ENCODE measurements at regions not wholly inside any gene's neighbourhood (a gene's known extent, or its start where the extent isn't known, plus 50 kb on each side); places are given as distances from the start of the nearest gene placed in this dataset.
"Not testable (repeated sequence)": the region's sequence is repeated elsewhere in the genome, so short reads cannot be mapped to it uniquely, and the experiment has no call there.

DNA sequence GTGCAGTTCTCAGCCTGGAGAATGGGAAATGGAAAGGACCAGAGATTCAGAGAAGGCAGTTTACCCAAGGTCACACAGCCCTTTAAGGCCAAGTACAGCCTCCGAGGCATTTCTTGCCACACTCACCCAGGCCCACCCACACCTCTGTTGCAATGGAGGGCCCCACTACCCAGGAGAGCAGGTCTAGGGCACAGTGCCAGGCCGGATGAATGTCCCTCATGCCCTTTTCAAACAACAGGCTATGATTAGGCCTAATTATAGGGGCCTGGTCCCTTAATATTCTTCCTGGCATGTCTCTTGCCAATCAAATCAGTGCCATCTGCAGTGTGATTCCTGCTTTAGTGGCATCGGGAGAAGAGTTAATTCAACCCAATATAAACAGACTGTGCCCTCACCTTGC is 195.3 kb downstream of the KLRB1 start:
- not testable (repeated sequence) for H3K4me1 Mint-ChIP-seq (ENCODE audit: low read depth); H3K27me3 Mint-ChIP-seq (ENCODE audit: low read depth); H3K4me3 Mint-ChIP-seq; H3K36me3 Mint-ChIP-seq (ENCODE audit: low read depth); H3K27ac Mint-ChIP-seq; DNase-seq (ENCODE audit: low spot score); H3K9me3 Mint-ChIP-seq

DNA sequence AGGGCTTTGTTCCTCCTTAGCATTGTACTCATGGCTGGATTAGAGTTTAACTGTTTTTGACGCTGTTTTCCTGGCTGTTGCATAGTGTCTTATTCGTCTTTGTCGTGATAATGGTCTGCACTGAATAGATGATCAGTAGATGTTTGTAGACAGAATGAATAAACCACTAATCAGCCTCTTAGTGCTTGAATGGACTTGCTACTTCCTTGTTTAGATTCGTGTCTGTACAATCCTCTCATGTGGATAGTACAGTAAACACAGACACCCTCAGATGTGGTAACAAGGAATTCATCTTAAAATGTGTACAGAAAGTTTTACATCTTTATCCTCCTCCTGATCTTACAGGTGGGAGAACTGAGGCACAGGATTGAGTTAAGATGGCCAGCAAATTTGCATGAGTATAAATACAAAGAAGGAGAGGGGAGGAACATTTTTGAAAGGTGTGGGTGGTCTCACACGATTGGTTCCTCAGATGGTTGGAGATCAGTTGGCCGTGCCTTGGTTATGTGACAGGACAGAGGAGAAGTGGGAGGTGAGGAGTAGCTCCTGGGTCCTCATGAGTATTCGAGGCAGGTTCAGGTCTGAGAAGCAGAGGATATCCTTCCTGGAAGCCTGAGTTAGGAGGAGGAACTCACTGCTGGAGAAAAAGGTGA is 196.0 kb downstream of the KLRB1 start:
- not testable (repeated sequence) for H3K36me3 Mint-ChIP-seq (ENCODE audit: low read depth); DNase-seq (ENCODE audit: low spot score); H3K27me3 Mint-ChIP-seq (ENCODE audit: low read depth); H3K27ac Mint-ChIP-seq; H3K4me3 Mint-ChIP-seq; H3K9me3 Mint-ChIP-seq; H3K4me1 Mint-ChIP-seq (ENCODE audit: low read depth)

DNA sequence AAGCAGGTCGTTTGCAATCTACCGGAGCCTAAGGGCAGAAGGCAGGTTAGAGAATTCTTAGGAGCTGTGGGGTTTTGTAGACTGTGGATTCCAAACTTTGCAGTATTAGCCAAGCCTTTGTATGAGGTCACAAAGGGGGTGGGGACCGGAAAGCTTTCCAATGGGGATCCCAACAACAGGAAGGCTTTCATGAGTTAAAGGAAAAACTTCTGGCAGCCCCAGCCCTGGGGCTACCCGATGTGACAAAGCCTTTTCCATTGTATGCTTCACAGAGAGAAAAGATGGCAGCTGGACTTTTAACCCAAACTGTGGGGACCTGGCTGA is 199.2 kb upstream of the PZP start:
- H3K4me1 Mint-ChIP-seq (ENCODE audit: low read depth); H3K27me3 Mint-ChIP-seq (ENCODE audit: low read depth); H3K36me3 Mint-ChIP-seq (ENCODE audit: low read depth); H3K27ac Mint-ChIP-seq; DNase-seq (ENCODE audit: low spot score); H3K9me3 Mint-ChIP-seq; H3K4me3 Mint-ChIP-seq: not testable (repeated sequence)

DNA sequence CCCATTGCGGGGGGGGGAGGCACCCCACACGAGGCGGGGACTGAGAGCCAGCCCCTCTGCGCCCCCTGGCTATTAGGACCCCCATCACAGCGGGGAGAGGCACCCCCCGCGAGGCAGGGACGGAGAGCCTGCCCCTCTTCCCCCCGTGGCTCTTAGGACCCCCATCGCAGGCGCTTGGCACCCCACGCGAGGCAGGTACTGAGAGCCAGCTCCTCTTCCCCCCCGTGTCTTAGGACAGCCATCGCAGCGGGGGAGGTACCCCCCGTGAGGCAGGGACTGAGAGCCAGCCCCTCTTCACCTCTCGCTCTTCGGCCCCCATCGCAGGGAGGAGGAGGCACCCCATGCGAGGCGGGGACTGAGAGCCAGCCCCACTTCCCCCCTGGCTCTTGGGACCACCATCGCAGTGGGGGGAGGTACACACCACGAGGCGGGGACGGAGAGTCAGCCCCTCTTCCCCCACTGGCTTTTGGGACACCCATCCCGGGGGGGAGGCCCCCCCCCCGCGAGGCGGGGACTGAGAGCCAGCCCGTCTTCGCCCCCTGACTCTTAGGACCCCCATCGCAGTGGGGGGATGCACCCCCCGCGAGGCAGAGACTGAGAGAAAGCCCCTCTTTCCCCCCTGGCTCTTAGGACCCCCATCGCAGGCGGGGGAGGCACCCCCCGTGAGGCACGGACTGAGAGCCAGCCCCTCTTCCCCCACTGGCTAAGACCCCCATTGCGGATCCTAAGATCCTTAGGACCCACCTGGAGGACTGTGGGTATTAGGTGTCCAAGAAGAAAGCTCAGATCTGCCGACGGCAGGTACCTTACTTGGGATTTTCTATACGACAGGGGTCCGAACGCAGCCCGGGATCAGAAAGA is 198.6 kb upstream of the PZP start:
- H3K36me3 Mint-ChIP-seq (ENCODE audit: low read depth): peaks cover 6% of the 10 kb centered on the region
- no peaks in the 10 kb centered on the region for H3K4me1 Mint-ChIP-seq (ENCODE audit: low read depth)
- H3K27me3 Mint-ChIP-seq (ENCODE audit: low read depth): no peaks in the 10 kb centered on the region
- no peak overlapping the region for H3K27ac Mint-ChIP-seq
- no peaks in the 10 kb centered on the region for H3K9me3 Mint-ChIP-seq
- H3K4me3 Mint-ChIP-seq: no peak overlapping the region
- DNase-seq (ENCODE audit: low spot score): no peak

DNA sequence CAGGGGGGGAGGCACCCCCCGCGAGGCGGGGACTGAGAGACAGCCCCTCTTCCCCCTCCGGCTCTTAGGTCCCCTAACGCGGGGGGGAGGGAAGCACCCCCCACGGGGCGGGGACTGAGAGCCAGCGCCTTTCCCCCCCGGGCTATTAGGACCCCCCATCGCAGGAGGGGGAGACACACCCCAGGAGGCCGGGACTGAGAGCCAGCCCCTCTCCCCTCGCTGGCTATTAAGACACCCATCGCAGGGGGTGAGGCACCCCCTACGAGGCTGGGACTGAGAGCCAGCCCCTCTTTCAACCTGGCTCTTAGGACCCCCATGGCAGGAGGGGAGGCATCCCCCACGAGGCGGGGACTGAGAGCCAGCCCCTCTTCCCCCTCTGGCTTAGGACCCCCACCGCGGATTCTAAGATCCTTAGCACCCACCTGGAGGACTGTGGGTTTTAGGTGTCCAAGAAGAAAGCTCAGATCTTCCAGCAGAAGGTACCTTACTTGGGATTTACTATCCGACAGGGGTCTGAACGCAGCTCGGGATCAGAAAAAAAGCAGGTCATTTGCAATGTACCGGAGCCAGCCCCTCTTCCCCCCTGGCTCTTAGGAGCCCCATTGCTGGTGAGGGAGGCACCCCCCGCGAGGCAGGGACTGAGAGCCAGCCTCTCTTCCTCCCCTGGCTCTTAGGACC is 197.8 kb upstream of the PZP start:
- Mint-ChIP-seq H3K4me1 (ENCODE audit: low read depth) (no peaks in the 10 kb centered on the region), H3K27me3 (ENCODE audit: low read depth) (no peaks in the 10 kb centered on the region), H3K36me3 (ENCODE audit: low read depth) (peaks cover 3% of the 10 kb centered on the region), H3K27ac (no peak overlapping the region), H3K9me3 (no peaks in the 10 kb centered on the region), H3K4me3 (no peak overlapping the region)
- DNase-seq (ENCODE audit: low spot score): no peak

DNA sequence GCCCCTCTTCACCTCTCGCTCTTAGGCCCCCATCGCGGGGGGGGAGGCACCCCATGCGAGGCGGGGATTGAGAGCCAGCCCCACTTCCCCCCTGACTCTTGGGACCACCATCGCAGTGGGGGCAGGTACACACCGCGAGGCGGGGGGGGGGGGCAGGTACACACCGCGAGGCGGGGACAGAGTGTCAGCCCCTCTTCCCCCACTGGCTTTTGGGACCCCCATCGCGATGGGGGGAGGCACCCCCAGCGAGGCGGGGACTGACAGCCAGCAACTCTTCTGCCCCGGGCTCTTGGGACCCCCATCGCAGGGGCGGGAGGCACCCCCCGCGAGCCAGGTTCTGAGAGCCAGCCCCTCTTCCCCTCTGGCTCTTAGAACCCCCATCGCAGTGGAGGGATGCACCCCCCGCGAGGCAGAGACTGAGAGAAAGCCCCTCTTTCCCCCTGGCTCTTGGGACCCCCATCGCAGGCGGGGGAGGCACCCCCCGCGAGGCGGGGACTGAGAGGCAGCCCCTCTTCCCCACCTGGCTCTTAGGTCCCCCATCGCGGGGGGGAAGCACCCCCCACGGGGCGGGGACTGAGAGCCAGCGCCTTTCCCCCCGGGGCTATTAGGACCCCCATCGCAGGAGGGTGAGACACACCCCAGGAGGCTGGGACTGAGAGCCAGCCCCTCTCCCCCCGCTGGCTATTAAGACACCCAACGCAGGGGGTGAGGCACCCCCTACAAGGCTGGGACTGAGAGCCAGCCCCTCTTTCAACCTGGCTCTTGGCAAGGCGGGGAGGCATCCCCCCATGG is 196.5 kb upstream of the PZP start:
- no peak overlapping the region for H3K4me3 Mint-ChIP-seq
- no peaks in the 10 kb centered on the region for H3K27me3 Mint-ChIP-seq (ENCODE audit: low read depth)
- no peak overlapping the region for H3K27ac Mint-ChIP-seq
- no peaks in the 10 kb centered on the region for H3K9me3 Mint-ChIP-seq
- H3K36me3 Mint-ChIP-seq (ENCODE audit: low read depth): peaks cover 5% of the 10 kb centered on the region
- no peaks in the 10 kb centered on the region for H3K4me1 Mint-ChIP-seq (ENCODE audit: low read depth)
- DNase-seq (ENCODE audit: low spot score): no peak

DNA sequence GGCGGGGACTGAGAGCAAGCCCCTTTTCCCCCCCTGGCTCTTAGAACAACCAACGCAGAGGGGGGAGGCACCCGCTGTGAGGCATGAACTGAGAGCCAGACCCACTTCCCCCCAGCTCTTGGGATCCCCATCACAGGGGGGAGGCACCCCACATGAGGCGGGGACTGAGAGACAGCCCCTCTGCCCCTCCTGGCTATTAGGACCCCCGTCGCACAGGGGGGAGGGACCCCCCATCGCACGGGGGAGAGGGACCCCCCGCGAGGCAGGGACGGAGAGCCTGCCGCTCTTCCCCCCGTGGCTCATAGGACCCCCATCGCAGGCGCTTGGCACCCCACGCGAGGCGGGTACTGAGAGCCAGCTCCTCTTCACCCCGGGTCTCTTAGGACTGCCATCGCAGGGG is 195.8 kb upstream of the PZP start:
- no peak overlapping the region for H3K4me3 Mint-ChIP-seq
- no peaks in the 10 kb centered on the region for H3K9me3 Mint-ChIP-seq
- H3K27me3 Mint-ChIP-seq (ENCODE audit: low read depth): no peaks in the 10 kb centered on the region
- peaks cover 5% of the 10 kb centered on the region for H3K36me3 Mint-ChIP-seq (ENCODE audit: low read depth)
- no peaks in the 10 kb centered on the region for H3K4me1 Mint-ChIP-seq (ENCODE audit: low read depth)
- no peak overlapping the region for H3K27ac Mint-ChIP-seq
- DNase-seq (ENCODE audit: low spot score): no peak

DNA sequence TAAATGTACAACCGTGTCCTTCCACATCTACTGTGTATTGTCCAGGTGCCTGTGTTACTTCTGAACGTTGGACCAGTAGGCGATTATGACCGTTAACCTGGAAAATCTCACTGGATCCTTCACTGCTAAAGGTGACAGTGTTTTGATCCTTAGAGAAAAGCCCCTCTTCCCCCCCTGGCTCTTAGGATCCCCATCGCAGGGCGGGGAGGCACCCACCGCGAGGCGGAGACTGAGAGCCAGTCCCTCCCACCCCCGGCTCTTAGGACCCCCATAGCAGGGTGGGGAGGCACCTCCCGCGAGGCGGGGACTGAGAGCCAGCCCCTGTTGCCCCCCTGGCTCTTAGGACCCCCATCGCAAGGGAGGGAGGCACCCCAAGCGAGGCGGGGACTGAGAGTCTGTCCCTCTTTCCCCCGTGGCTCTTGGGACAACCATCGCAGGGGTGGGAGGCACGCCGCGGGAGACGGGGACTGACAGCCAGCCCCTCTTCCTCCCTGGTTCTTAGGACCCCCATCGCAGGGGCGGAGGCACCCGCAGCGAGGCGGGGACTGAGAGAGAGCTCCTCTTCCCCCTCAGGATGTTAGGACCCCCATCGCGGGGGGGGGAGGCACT is 194.3 kb upstream of the PZP start:
- H3K4me1 Mint-ChIP-seq (ENCODE audit: low read depth); H3K4me3 Mint-ChIP-seq; DNase-seq (ENCODE audit: low spot score): not testable (repeated sequence)

DNA sequence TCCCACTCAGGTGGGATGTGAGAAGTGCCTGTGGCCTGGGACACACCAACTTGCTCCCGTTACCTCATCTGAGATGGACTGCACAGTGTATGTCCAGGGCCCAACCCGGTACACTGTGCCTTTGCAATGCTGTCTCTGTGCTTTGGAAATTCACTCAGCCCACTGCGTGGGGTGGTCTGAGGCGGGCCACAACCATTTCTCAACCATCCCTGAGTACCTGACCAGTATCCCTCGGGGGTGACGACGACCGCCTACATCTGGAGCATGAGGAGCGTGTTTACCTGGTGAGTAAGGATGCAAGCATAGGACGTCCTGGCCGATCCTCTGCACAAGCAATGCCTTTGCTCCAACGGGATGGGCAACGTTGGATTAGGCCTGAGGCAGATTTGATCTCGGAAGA is 188.2 kb upstream of the PZP start:
- not testable (repeated sequence) for H3K4me3 Mint-ChIP-seq; H3K27ac Mint-ChIP-seq; H3K9me3 Mint-ChIP-seq; H3K36me3 Mint-ChIP-seq (ENCODE audit: low read depth); DNase-seq (ENCODE audit: low spot score); H3K4me1 Mint-ChIP-seq (ENCODE audit: low read depth)
- H3K27me3 Mint-ChIP-seq (ENCODE audit: low read depth): peaks cover 15% of the 10 kb centered on the region

More for the DNA sequence above, 194.3 kb upstream of the PZP start:
- H3K36me3 Mint-ChIP-seq (ENCODE audit: low read depth); H3K9me3 Mint-ChIP-seq; H3K27ac Mint-ChIP-seq; H3K27me3 Mint-ChIP-seq (ENCODE audit: low read depth): not testable (repeated sequence)

DNA sequence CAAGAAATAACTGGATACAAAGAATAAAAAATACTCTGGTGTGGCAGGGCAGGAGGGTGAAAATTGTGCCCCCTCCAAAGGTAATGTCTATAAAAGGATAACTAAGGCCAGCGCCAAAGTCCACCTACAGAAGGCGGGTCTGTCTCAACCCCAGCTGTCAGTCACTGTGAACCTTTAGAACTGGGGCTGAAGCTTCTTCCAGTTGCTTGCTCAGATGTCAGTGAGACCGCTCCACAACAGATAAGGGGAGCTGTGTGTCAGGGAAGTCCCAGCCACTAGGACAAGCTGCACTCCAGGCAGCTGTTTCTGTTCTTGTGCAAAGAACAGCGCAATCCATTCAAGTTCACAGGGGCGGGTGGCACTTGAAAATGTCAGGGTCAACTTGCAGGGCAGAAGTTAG is 187.0 kb upstream of the PZP start:
- H3K4me1 Mint-ChIP-seq (ENCODE audit: low read depth); H3K4me3 Mint-ChIP-seq; H3K27ac Mint-ChIP-seq; H3K9me3 Mint-ChIP-seq; H3K36me3 Mint-ChIP-seq (ENCODE audit: low read depth); DNase-seq (ENCODE audit: low spot score): not testable (repeated sequence)
- H3K27me3 Mint-ChIP-seq (ENCODE audit: low read depth): peaks cover 17% of the 10 kb centered on the region

DNA sequence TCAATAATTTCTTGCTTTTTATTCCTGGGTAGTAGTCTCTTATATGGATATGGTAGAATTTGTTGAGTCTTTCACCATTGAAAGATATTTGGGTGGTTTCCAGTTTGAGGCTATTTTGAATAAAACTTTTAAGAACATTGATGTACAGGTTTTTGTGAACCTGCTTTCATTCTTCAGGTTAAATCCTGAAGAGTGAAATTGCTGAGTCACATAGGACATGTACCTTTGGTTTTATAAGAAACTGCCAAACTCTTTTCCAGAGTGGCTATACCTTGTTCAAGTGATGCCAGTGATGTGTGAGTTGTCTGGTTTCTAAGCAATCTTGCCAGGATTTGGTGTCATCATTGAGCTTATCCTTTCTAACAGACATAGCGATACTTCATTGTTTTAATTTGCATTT is 184.6 kb upstream of the PZP start:
- H3K4me1 Mint-ChIP-seq (ENCODE audit: low read depth): peaks cover 1% of the 10 kb centered on the region
- peaks cover 17% of the 10 kb centered on the region for H3K27me3 Mint-ChIP-seq (ENCODE audit: low read depth)
- DNase-seq (ENCODE audit: low spot score): no peak
- no peak overlapping the region for H3K27ac Mint-ChIP-seq
- H3K9me3 Mint-ChIP-seq: no peaks in the 10 kb centered on the region
- no peak overlapping the region for H3K4me3 Mint-ChIP-seq
- H3K36me3 Mint-ChIP-seq (ENCODE audit: low read depth): peaks cover 6% of the 10 kb centered on the region

DNA sequence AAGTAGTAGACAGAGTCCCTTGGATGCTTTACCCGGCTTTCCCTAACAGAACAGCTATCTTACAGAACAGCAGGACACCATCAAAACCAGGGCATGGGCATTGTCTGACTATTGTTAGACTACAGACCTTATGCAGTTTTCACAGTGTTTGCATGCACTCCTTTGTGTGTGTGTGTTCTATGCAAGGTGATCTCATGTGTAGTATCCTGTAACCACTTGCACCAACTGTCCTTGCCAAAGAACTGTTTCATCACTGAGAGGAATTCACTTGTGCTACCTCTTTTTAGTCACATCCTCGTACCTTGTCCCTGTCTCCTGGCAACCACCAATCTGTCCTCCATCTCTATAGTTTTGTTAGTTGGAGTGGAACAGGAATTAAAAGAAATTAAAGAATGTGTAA is 183.6 kb upstream of the PZP start:
- no peak overlapping the region for H3K27ac Mint-ChIP-seq
- peaks cover 9% of the 10 kb centered on the region for H3K4me1 Mint-ChIP-seq (ENCODE audit: low read depth)

DNA sequence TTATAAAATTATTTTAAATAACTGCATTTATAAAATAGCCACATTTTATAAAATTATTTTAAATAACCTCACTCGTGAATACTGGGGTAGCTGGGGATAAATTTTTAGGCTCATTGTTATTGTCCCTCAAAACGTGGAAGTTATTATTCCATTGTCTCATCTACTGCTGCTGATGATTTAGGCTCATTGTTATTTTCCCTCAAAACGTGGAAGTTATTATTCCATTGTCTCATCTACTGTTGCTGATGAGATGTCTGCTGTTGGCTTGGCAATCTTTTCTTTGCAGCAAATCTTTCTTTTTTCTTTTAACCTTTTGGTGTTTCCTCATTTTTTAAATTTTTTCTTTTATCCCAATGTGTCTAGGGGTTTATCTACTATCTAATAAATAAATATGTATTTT is 182.6 kb upstream of the PZP start:
- no peak overlapping the region for H3K4me3 Mint-ChIP-seq
- no peaks in the 10 kb centered on the region for H3K36me3 Mint-ChIP-seq (ENCODE audit: low read depth)
- H3K4me1 Mint-ChIP-seq (ENCODE audit: low read depth): peaks cover 9% of the 10 kb centered on the region
- H3K9me3 Mint-ChIP-seq: no peaks in the 10 kb centered on the region
- no peak for DNase-seq (ENCODE audit: low spot score)
- no peak overlapping the region for H3K27ac Mint-ChIP-seq
- peaks cover 17% of the 10 kb centered on the region for H3K27me3 Mint-ChIP-seq (ENCODE audit: low read depth)

More for the DNA sequence above, 183.6 kb upstream of the PZP start:
- H3K36me3 Mint-ChIP-seq (ENCODE audit: low read depth): peaks cover 4% of the 10 kb centered on the region
- H3K27me3 Mint-ChIP-seq (ENCODE audit: low read depth): peaks cover 17% of the 10 kb centered on the region
- no peak for DNase-seq (ENCODE audit: low spot score)
- no peak overlapping the region for H3K4me3 Mint-ChIP-seq
- H3K9me3 Mint-ChIP-seq: no peaks in the 10 kb centered on the region

Data from T-helper 2 cell treated with Interferon-gamma antibody and Interleukin-4, amounts not matched to agents 5 μg/mL and 100 μg/mL, for 36 hours (primary cell).